PC-3 (cell line): ENCODE measurements at regions not wholly inside any gene's neighbourhood (a gene's known extent, or its start where the extent isn't known, plus 50 kb on each side); places are given as distances from the start of the nearest gene placed in this dataset.

Experiments
- CTCF ChIP-seq: fragments of 300-600 bp; sonication (generic); conservative IDR thresholded peaks from 2 replicates; pipeline ENCODE4 v1.5.1; 2017; ENCODE audit warnings: antibody characterized with exemption, low read depth, mild to moderate bottlenecking, low read length
- EZH2phosphoT487 ChIP-seq: fragments of 300-600 bp; sonication (generic); IDR thresholded peaks from 2 replicates; pipeline ENCODE4 v1.6.1; 2018; ENCODE audit warnings: mild to moderate bottlenecking, antibody characterized with exemption, low read length, borderline replicate concordance

- no peak for TF ChIP-seq CTCF
- TF ChIP-seq EZH2phosphoT487 = no peak
These were observed 199.6 kb downstream of the YTHDC2 start for GRCh38 chr5:113713051-113713450.
